NB4 (cell line): ENCODE measurements at regions not wholly inside any gene's neighbourhood (a gene's known extent, or its start where the extent isn't known, plus 50 kb on each side); places are given as distances from the start of the nearest gene placed in this dataset.

Source experiments
- DNase-seq: peaks from one replicate; pipeline ENCODE4 v3.0.0; 2010; ENCODE audit warnings: low read depth
- H3K4me3 ChIP-seq: one replicate; pipeline ENCODE4 v1.5.1; 2011; ENCODE audit warnings: mild to moderate bottlenecking, low read depth, low read length, moderate library complexity
- CTCF ChIP-seq: IDR thresholded peaks from one replicate; pipeline ENCODE4 v1.5.1; 2012; ENCODE audit warnings: low read depth, low read length
- MYC ChIP-seq: IDR thresholded peaks from 2 replicates; pipeline ENCODE4 v1.6.1; 2011; ENCODE audit warnings: low read depth, low read length
- POLR2A ChIP-seq: IDR thresholded peaks from 2 replicates; pipeline ENCODE4 v1.6.1; 2011; ENCODE audit warnings: mild to moderate bottlenecking; ENCODE audit not compliant: insufficient read length; ENCODE audit errors: extremely low read depth
- TF ChIP-seq, protein P1 (sequence below): IDR thresholded peaks from 2 replicates; pipeline ENCODE4 v1.6.1; 2011; ENCODE audit warnings: low read depth, low read length

DNA sequence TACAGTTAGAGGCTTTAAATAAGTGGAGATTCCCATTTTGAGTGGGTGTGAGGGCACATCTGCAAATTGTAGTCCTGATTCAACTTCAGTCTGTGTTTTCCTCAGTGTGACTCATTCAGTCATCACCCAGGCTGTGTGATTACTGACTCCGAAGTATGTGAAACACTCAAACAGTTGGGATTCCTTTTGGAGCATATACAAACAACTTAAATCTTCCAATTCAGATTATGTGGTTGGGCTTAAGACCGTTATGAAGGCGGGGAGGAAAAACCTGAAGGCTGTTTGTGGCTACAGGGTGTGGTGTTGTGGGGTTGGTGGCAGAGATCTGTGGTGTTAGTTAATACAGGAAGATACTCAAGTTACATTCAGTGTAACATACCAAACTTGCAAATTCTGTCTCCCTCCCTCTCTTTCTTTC, 259.7 kb upstream of the FERD3L start:
- TF ChIP-seq CTCF (no peak), POLR2A (no peak), MYC (no peak)
- TF ChIP-seq, protein P1, sequence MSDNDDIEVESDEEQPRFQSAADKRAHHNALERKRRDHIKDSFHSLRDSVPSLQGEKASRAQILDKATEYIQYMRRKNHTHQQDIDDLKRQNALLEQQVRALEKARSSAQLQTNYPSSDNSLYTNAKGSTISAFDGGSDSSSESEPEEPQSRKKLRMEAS = no peak
- no peak overlapping the region for H3K4me3 ChIP-seq
- DNase-seq = peak; percentile 15

GRCh38 chr7:19403691-19404090, 258.5 kb upstream of the FERD3L start:
- TF ChIP-seq, protein P1 = no peak
- TF ChIP-seq MYC = no peak
- TF ChIP-seq POLR2A = no peak
- no peak for TF ChIP-seq CTCF
- H3K4me3 ChIP-seq = no peak overlapping the region
- no peak for DNase-seq

DNA sequence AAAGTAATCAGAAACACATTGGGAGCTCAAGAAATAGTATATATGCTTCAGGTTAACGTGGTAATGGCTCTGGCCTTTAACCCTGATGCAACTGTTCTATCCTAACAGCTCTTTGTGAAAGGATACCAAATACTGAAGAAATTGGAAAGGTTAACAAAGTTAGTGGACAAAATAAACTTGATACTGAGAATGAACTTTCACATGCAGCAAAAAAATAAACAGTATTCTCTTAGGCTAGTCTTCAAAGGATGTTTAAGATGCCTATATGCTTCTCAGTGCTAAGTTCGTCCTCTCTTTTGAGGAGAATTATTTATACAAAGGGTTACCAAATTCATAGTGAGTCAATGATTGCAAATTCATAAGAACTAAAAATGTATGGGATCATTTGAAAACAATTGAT, 256.2 kb upstream of the FERD3L start:
- DNase-seq = no peak
- TF ChIP-seq, protein P1 = no peak
- TF ChIP-seq MYC = no peak
- TF ChIP-seq POLR2A = no peak
- TF ChIP-seq CTCF = no peak
- H3K4me3 ChIP-seq = no peak overlapping the region

DNA sequence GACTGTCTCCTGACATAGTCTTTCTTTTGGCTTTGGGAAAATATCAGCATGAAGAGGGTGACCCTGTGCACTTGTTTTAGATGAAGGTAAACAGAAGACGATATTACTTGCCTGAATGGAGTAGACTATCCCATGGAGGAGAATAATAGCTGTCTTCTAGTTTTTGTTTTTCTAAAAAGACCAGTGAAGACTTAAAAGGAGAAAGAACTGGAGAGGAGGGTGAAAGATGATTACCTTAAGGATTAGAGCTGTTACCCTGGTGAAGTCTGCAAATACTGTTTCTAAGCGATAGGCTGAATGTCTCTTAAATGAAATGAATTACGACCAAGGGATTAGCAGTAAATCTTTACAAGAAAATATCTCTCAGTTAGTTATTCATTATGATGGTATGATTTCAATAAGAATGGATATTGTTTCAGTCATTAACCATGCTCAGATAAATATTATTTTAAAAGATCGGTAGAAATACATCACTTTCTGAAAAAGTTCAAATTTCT, 255.6 kb upstream of the FERD3L start:
- TF ChIP-seq MYC (no peak), CTCF (no peak)
- TF ChIP-seq, protein P1 = no peak
- H3K4me3 ChIP-seq = no peak overlapping the region
- no peak for DNase-seq

DNA sequence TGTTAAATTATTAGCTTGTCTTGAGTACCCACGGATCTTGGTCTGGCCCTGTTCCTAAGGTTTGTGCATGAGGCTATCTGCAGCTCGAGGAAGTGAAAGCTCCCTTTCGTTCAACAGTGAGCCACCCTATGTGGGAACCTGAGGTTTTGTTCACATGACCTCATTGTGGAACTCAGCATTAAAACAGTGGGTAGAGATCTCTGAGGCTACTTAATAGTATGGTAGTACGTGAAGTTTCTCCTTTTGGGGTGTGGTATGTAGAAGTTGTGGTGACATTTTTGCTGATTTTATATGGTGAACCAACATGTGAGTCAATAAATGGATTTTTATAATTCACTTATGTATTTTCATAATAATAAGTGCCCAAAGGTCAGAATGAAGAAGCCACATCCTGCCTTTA, 252.7 kb upstream of the FERD3L start:
- TF ChIP-seq MYC = no peak
- no peak for TF ChIP-seq POLR2A
- no peak for TF ChIP-seq CTCF
- TF ChIP-seq, protein P1 = peak; percentile 29; the same call in 1 of the 2 replicates
- peak; percentile 25 for DNase-seq
- H3K4me3 ChIP-seq = no peak overlapping the region

DNA sequence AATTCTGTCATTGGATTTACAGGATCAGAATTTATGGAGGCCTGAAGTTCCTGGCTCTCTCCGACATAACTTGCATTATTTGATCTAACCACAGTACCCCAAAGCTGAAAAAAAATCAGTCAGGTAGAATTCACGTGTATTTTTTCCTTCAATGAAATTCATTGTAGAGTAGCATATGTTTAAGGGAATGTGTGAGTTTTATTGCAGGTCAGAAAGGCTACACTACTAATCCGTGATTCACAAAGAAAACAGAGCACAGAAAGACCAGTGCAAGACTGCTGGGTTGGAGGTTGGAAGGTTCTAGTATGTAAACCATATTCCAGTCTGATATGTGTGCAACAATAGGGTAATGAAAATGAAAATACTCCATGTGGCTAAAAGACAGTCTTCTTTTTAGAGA, 247.0 kb upstream of the FERD3L start:
- no peak overlapping the region for H3K4me3 ChIP-seq
- TF ChIP-seq, protein P1 = no peak
- TF ChIP-seq CTCF (no peak), MYC (no peak), POLR2A (no peak)
- DNase-seq = no peak
